Adrenal gland (tissue), 9 donors: ENCODE measurements at regions not wholly inside any gene's neighbourhood (a gene's known extent, or its start where the extent isn't known, plus 50 kb on each side); places are given as distances from the start of the nearest gene placed in this dataset.
A peak's percentile ranks its signal among the peaks of the same experiment; 100 is the strongest.

Experiments used
- DNase-seq, 7 donors: peaks; one replicate each; pipeline ENCODE4 v3.0.0-alpha.2; 2019 to 2020
- H3K27ac ChIP-seq, 5 donors: fragments of 200-600 bp; sonication (generic) in 4 of 5; 1 replicate in 3 of 5; 2 replicates in 2 of 5; pipeline versions ENCODE4 v1.5.1 to v1.8.0; 2016 to 2020; ENCODE audit warnings: mild to moderate bottlenecking in 1 of 5
- H3K27me3 ChIP-seq: fragments of 200-600 bp; 2 replicates; pipeline ENCODE4 v1.8.0; 2021
- H3K36me3 ChIP-seq, 2 donors: fragments of 200-600 bp; replicated peaks in 1 of 2; 1 replicate in 1 of 2; 2 replicates in 1 of 2; pipeline versions ENCODE4 v1.5.1 to v1.8.0; 2018 to 2022
- H3K4me1 ChIP-seq, 2 donors: fragments of 200-600 bp; replicated peaks in 1 of 2; 1 replicate in 1 of 2; 2 replicates in 1 of 2; pipeline versions ENCODE4 v1.5.1 to v1.8.0; 2018 to 2021
- H3K4me3 ChIP-seq, 4 donors: fragments of 200-600 bp; sonication (generic) in 3 of 4; one replicate each; pipeline ENCODE4 v1.5.1; 2016 to 2018
- H3K9me3 ChIP-seq, 3 donors: fragments of 200-600 bp; sonication (generic) in 1 of 3; replicated peaks in 1 of 3; 1 replicate in 2 of 3; 2 replicates in 1 of 3; pipeline versions ENCODE4 v1.5.1 to v1.8.0; 2016 to 2021
- CTCF ChIP-seq, 6 experiments: fragments of 450-650 bp in 4 of 6; fragments of 200-600 bp in 2 of 6; sonication (generic) in 1 of 6; IDR thresholded peaks; 1 replicate in 5 of 6; 2 replicates in 1 of 6; pipeline versions ENCODE4 v1.5.1 to v1.8.0; 2016 to 2021; ENCODE audit warnings: antibody characterized with exemption in 6 of 6, mild to moderate bottlenecking in 2 of 6, moderate library complexity in 1 of 6
- POLR2A ChIP-seq, 2 donors: fragments of 450-650 bp; IDR thresholded peaks; one replicate each; pipeline ENCODE4 v1.6.1; 2017; ENCODE audit warnings: antibody characterized with exemption in 2 of 2, mild to moderate bottlenecking in 2 of 2, moderate library complexity in 1 of 2
- WGBS, 4 donors: extraction: QIAGEN DNeasy Blood & Tissue Kit in 2 of 4; methylation state at CpG; one replicate each; pipeline versions ENCODE4 v1.1.5 to v1.1.7; 2013 to 2017; 5-methylcytosine and 5-hydroxymethylcytosine counted together
- intact Hi-C, 2 donors: fragments of 100-400 bp; cut with DNase I; formaldehyde crosslinking; loops; one replicate each; pipeline versions ENCODE4 v1.14.1 to v1.15.0; 2022 to 2023
- donor health status: healthy with polysubstance abuse.
- donor health status: Bipolar disorder and iron deficiency.
- donor health status: DM: yes; HTN: yes; CAD: no.
- donor health status: DM: no; HTN: no; CAD: no.
- donor health status: DM: no; HTN: no; CAD: no.

- Histone ChIP-seq H3K9me3 (no peaks in the 10 kb centered on the region), H3K36me3 (no peaks in the 10 kb centered on the region), H3K27ac (peak overlapping the region in 2 of 5 donors; percentile 20 to 42), H3K27me3 (no peaks in the 10 kb centered on the region), H3K4me3 (no peak overlapping the region), H3K4me1 (no peaks in the 10 kb centered on the region)
- intact Hi-C loops = no loop called here
- peak in 5 of 7 donors; percentile 49 to 72 (median 67) for DNase-seq
- 39 to 56% (median 51%) methylated on average over 3 of the region's 3 CpGs for WGBS, 4 donors
- TF ChIP-seq POLR2A (IDR thresholded peaks at IDR 0.05) (no peak), CTCF (IDR thresholded peaks at IDR 0.05) (no peak)
These were observed 266.7 kb upstream of the SULF2 start for GRCh38 chr20:48051794-48052474.

GRCh38 chr20:48049641-48050040, 264.4 kb upstream of the SULF2 start:
- TF ChIP-seq POLR2A (IDR thresholded peaks at IDR 0.05) (no peak), CTCF (IDR thresholded peaks at IDR 0.05) (no peak)
- intact Hi-C loops = no loop called here
- WGBS, 4 donors = 67 to 88% (median 78%) methylated on average over 1 of the region's 1 CpG

GRCh38 chr20:48049171-48049570, 263.9 kb upstream of the SULF2 start:
- H3K36me3 ChIP-seq = no peaks in the 10 kb centered on the region
- no peaks in the 10 kb centered on the region for H3K9me3 ChIP-seq
- TF ChIP-seq POLR2A (IDR thresholded peaks at IDR 0.05) = no peak
- TF ChIP-seq CTCF (IDR thresholded peaks at IDR 0.05) = no peak
- DNase-seq = no peak
- H3K4me3 ChIP-seq = no peak overlapping the region
- 81 to 84% (median 82%) methylated on average over 3 of the region's 3 CpGs for WGBS, 4 donors
- H3K27me3 ChIP-seq = no peaks in the 10 kb centered on the region
- H3K27ac ChIP-seq = no peak overlapping the region
- intact Hi-C loops = no loop called here
- no peaks in the 10 kb centered on the region for H3K4me1 ChIP-seq

More at GRCh38 chr20:48049641-48050040, 264.4 kb upstream of the SULF2 start:
- Histone ChIP-seq H3K36me3 (no peaks in the 10 kb centered on the region), H3K27me3 (no peaks in the 10 kb centered on the region), H3K4me3 (no peak overlapping the region), H3K4me1 (no peaks in the 10 kb centered on the region), H3K9me3 (no peaks in the 10 kb centered on the region), H3K27ac (no peak overlapping the region)
- no peak for DNase-seq

GRCh38 chr20:48047447-48047846, 262.2 kb upstream of the SULF2 start:
- no peak for DNase-seq
- no peaks in the 10 kb centered on the region for H3K27me3 ChIP-seq
- no peaks in the 10 kb centered on the region for H3K4me1 ChIP-seq
- no peak for TF ChIP-seq POLR2A (IDR thresholded peaks at IDR 0.05)
- TF ChIP-seq CTCF (IDR thresholded peaks at IDR 0.05) = no peak
- WGBS, 4 donors = 72 to 86% (median 82%) methylated on average over 4 of the region's 4 CpGs
- intact Hi-C loops = no loop called here
- H3K4me3 ChIP-seq = no peak overlapping the region
- no peak overlapping the region for H3K27ac ChIP-seq
- no peaks in the 10 kb centered on the region for H3K36me3 ChIP-seq
- no peaks in the 10 kb centered on the region for H3K9me3 ChIP-seq
